Subcutaneous abdominal adipose tissue (tissue), 5 donors: ENCODE measurements at regions not wholly inside any gene's neighbourhood (a gene's known extent, or its start where the extent isn't known, plus 50 kb on each side); places are given as distances from the start of the nearest gene placed in this dataset.
"Not testable (repeated sequence)": the region's sequence is repeated elsewhere in the genome, so short reads cannot be mapped to it uniquely, and the experiment has no call there.

Experiments used
- H3K27ac ChIP-seq: one replicate; pipeline ENCODE4 v1.7.0; 2013; ENCODE audit warnings: low read depth, mild to moderate bottlenecking, inconsistent platforms, low read length, moderate library complexity
- H3K27me3 ChIP-seq, 5 donors: one replicate each; pipeline ENCODE4 v1.7.0; 2013; ENCODE audit warnings: low read length in 5 of 5, inconsistent platforms in 1 of 5; ENCODE audit not compliant: control insufficient read depth in 5 of 5, insufficient read depth in 4 of 5
- H3K36me3 ChIP-seq, 5 donors: one replicate each; pipeline ENCODE4 v1.7.0; 2013; ENCODE audit warnings: low read length in 5 of 5; ENCODE audit not compliant: control insufficient read depth in 5 of 5, insufficient read depth in 5 of 5
- H3K4me1 ChIP-seq, 5 donors: one replicate each; pipeline ENCODE4 v1.7.0; 2013; ENCODE audit warnings: low read length in 5 of 5, mild to moderate bottlenecking in 3 of 5, moderate library complexity in 1 of 5; ENCODE audit not compliant: control insufficient read depth in 5 of 5, insufficient read depth in 5 of 5
- H3K4me3 ChIP-seq, 5 donors: one replicate each; pipeline ENCODE4 v1.7.0; 2013; ENCODE audit warnings: low read length in 5 of 5, low read depth in 1 of 5
- H3K9ac ChIP-seq, 5 donors: one replicate each; pipeline ENCODE4 v1.7.0; 2013; ENCODE audit warnings: low read length in 5 of 5, mild to moderate bottlenecking in 4 of 5, moderate library complexity in 3 of 5
- H3K9me3 ChIP-seq, 5 donors: one replicate each; pipeline ENCODE4 v1.7.0; 2013; ENCODE audit warnings: low read length in 5 of 5; ENCODE audit not compliant: control insufficient read depth in 5 of 5
- donor health status: healthy.
- donor health status: healthy.
- donor health status: healthy.
- donor health status: healthy.
- donor health status: healthy.

- Histone ChIP-seq H3K4me1 (no peaks in the 10 kb centered on the region), H3K27me3 (no peaks in the 10 kb centered on the region), H3K9me3 (no peaks in the 10 kb centered on the region), H3K9ac (no peak overlapping the region), H3K27ac (no peak overlapping the region), H3K36me3 (no peaks in the 10 kb centered on the region), H3K4me3 (no peak overlapping the region)
Measured at GRCh38 chr17:20735796-20736195, 156.3 kb downstream of the CDRT15L2 start.

DNA sequence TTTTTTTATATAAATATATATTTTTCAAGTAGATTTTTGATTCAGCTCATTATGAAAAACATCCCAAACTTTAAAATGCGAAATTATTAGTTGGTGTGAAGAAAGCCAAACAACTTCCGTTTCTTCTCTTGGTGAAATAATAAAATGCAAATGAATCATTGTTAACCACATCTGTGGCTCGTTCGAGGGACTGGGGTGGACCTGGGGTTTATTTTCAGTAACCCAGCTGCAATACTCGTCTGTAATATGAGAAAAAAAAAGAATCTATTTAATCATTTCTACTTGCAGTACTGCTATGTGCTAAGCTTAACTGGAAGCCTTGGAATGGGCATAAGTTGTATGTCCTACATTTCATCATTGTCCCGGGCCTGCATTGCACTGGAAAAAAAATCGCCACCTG lies 158.1 kb downstream of the CDRT15L2 start:
- not testable (repeated sequence) for H3K9ac ChIP-seq, H3K4me3 ChIP-seq, H3K4me1 ChIP-seq, H3K27ac ChIP-seq, H3K36me3 ChIP-seq, H3K9me3 ChIP-seq, H3K27me3 ChIP-seq

DNA sequence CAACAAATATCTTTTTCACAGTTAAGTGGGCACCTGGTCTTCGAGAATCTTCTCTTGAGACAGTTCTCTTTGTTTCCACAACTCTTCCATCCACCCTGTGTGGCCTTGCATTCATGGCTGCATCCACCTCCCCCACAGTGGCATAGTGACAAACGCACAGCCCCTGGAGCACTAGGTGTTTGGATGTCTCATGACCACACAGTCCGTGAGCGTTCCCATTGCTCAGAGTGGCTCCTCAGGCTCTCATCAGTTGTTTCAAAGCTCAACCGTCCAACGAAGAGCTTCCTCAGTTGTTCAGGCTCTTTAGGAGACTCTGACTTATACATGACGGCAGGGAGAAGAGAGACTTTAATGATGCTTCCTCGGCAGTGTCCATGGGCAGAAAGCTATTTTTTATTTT lies 191.6 kb downstream of the CDRT15L2 start:
- Histone ChIP-seq H3K27me3 (no peaks in the 10 kb centered on the region), H3K4me3 (no peak overlapping the region), H3K4me1 (peaks cover 0 to 17% (median 3%) of the 10 kb centered on the region in 5 donors), H3K27ac (no peak overlapping the region), H3K9ac (no peak overlapping the region), H3K36me3 (no peaks in the 10 kb centered on the region), H3K9me3 (no peaks in the 10 kb centered on the region)

DNA sequence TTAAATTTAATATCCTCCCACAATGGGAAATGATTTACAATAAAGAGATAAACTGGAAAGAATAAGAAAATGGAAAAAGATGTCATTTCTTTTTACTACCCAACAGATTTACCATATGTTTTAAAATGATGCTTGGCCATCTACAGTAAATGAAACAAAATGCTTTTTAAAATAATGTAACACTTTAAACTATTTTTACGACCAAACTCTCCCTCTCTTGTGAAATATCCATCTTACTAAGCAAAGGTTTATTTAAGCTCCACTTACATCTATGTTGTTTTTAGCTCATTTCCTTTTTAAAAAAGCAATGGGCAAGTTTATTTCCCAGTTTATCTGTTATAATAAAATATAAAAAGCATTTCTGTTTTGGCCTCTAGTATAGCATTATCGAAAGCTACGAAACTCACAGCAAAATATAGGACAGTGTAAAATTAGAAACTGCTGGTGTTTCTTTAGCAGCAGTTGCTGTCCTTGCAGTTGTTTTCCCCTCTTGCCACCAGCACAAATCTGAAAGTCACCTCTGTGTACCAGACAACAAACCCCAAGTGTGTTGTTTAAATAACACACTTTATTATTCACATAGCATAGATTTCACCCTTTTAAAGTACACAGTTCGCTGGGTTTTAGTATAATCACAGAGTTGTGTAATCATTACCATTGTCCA lies 195.1 kb downstream of the CDRT15L2 start:
- peaks cover 0 to 17% (median 3%) of the 10 kb centered on the region in 5 donors for H3K4me1 ChIP-seq
- no peaks in the 10 kb centered on the region for H3K27me3 ChIP-seq
- no peak overlapping the region for H3K4me3 ChIP-seq
- H3K9me3 ChIP-seq, result no peaks in the 10 kb centered on the region
- no peak overlapping the region for H3K9ac ChIP-seq
- H3K27ac ChIP-seq, result no peak overlapping the region
- H3K36me3 ChIP-seq, result no peaks in the 10 kb centered on the region

DNA sequence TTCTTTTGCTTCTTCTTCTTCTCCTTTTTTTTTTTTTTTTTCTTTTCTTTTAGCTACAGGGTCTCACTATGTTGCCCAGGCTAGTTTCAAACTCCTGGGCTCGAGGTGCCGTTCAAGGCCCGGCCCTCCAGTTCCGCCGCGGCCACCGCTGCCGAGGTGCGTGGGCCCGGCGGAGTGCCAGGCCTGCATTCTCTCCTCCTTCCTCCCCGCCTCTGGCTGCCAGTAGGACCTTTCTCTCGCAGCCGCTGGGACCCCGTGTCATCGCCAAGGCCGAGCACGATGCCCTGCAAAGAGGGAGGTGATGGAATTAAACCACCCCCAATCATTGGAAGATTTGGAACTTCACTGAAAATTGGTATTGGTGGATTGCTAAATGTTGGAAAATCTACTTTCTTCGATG lies 195.8 kb downstream of the CDRT15L2 start:
- Histone ChIP-seq H3K27ac (no peak overlapping the region), H3K4me3 (no peak overlapping the region), H3K9me3 (no peaks in the 10 kb centered on the region), H3K27me3 (no peaks in the 10 kb centered on the region), H3K36me3 (no peaks in the 10 kb centered on the region), H3K9ac (no peak overlapping the region), H3K4me1 (peaks cover 0 to 17% (median 3%) of the 10 kb centered on the region in 5 donors)

GRCh38 chr17:20779521-20779920 lies 200.0 kb downstream of the CDRT15L2 start:
- no peaks in the 10 kb centered on the region for H3K9me3 ChIP-seq
- peaks cover 0 to 16% (median 3%) of the 10 kb centered on the region in 5 donors for H3K4me1 ChIP-seq
- H3K27ac ChIP-seq, result no peak overlapping the region
- H3K36me3 ChIP-seq, result no peaks in the 10 kb centered on the region
- H3K9ac ChIP-seq, result no peak overlapping the region
- peaks cover 0 to 8% (median 3%) of the 10 kb centered on the region in 5 donors for H3K27me3 ChIP-seq
- H3K4me3 ChIP-seq, result no peak overlapping the region

DNA sequence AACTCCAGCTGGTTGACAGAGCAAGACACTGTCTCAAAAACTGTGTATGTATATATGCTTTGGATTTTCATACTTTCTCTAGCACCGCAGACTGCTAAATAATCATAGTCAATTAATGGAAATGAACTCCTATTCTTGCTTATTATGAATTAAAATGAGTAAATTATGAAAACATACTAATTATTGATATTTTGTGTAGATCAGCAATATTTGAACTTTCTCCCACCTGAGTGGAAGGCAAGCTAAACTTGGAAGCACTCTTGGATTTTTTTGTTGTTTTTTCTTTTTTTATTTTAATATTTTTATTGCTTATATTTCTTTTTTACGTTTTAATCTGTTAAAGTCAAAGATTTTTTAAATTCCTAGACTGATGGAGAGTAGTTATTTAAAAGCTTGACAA lies 201.7 kb downstream of the CDRT15L2 start:
- H3K9ac ChIP-seq, result no peak overlapping the region
- H3K4me1 ChIP-seq, result peaks cover 0 to 6% (median 0%) of the 10 kb centered on the region in 5 donors
- no peak overlapping the region for H3K4me3 ChIP-seq
- H3K27ac ChIP-seq, result no peak overlapping the region
- no peaks in the 10 kb centered on the region for H3K9me3 ChIP-seq
- peaks cover 0 to 16% (median 7%) of the 10 kb centered on the region in 5 donors for H3K27me3 ChIP-seq
- H3K36me3 ChIP-seq, result no peaks in the 10 kb centered on the region

DNA sequence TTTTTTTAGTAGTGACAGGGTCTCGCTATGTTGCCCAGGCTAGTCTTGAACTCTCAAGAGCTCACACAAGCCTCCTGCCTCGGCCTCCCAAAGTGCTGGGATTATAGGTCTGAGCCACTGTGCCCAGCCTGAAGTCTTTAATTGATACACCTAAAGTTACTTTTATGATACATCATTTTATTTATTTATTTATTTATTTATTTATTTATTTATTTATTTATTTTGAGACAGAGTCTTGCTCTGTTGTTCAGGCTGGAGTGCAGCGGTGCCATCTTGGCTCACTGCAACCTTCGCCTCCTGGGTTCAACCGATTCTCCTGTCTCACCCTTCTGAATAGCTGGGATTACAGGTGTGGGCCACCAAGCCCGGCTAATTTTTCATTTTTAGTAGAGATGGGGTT lies 202.3 kb downstream of the CDRT15L2 start:
- H3K4me1 ChIP-seq, H3K36me3 ChIP-seq, H3K4me3 ChIP-seq, H3K9ac ChIP-seq, H3K27ac ChIP-seq, H3K9me3 ChIP-seq: not testable (repeated sequence)
- H3K27me3 ChIP-seq, result peaks cover 0 to 16% (median 7%) of the 10 kb centered on the region in 5 donors

GRCh38 chr17:20783091-20783490 lies 203.6 kb downstream of the CDRT15L2 start:
- H3K4me1 ChIP-seq, result peaks cover 0 to 6% (median 0%) of the 10 kb centered on the region in 5 donors
- H3K9me3 ChIP-seq, result no peaks in the 10 kb centered on the region
- peaks cover 0 to 16% (median 7%) of the 10 kb centered on the region in 5 donors for H3K27me3 ChIP-seq
- no peak overlapping the region for H3K27ac ChIP-seq
- no peak overlapping the region for H3K9ac ChIP-seq
- no peaks in the 10 kb centered on the region for H3K36me3 ChIP-seq
- H3K4me3 ChIP-seq, result no peak overlapping the region

GRCh38 chr17:20784100-20784665 lies 204.7 kb downstream of the CDRT15L2 start:
- Histone ChIP-seq H3K36me3 (no peaks in the 10 kb centered on the region), H3K27me3 (peaks cover 0 to 16% (median 7%) of the 10 kb centered on the region in 5 donors), H3K9me3 (no peaks in the 10 kb centered on the region), H3K4me3 (peak overlapping the region in 1 of 5 donors; percentile 29), H3K27ac (no peak overlapping the region), H3K9ac (no peak overlapping the region), H3K4me1 (peaks cover 0 to 6% (median 0%) of the 10 kb centered on the region in 5 donors)
